ENCODE measurements at regions not wholly inside any gene's neighbourhood (a gene's known extent, or its start where the extent isn't known, plus 50 kb on each side); places are given as distances from the start of the nearest gene placed in this dataset.

- TF ChIP-seq CTCF (IDR thresholded peaks at IDR 0.05) (no peak), POLR2A (IDR thresholded peaks at IDR 0.05) (no peak)
These were observed 54.4 kb upstream of the INCENP start for GRCh38 chr11:62069374-62069773.
